ENCODE measurements at regions not wholly inside any gene's neighbourhood (a gene's known extent, or its start where the extent isn't known, plus 50 kb on each side); places are given as distances from the start of the nearest gene placed in this dataset.

DNA sequence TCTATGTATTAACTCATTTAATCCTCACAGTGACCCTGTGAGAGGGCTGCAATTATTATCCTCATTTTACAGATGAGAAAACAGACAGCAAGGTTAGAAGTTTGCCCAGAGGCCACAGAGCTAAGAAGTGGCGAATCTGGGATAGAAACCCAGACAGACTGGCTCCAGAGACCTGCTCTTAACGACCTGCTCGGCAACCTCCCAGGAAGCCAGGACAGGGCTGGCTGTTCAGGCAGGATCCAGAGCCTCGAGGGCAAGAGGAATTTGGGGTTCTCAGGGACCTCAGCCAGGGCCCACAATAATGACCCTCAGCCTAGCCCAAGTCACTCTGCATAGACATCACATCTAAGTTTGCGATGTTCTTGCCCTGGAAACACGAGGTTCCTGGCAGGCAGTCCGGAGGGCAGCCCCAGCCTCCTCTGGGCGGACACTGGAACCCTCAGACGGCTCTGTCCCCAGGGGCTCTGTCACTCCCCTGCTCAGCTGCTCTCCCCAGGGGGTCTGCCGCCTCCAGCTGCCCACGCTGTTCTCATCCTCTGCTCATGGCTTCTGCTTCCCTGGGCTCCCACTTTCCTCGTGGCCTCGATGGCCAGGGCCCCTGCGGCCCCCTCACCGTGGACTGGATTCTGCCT is 138.5 kb upstream of the ERCC6L2 start:
- TF ChIP-seq, protein P1, sequence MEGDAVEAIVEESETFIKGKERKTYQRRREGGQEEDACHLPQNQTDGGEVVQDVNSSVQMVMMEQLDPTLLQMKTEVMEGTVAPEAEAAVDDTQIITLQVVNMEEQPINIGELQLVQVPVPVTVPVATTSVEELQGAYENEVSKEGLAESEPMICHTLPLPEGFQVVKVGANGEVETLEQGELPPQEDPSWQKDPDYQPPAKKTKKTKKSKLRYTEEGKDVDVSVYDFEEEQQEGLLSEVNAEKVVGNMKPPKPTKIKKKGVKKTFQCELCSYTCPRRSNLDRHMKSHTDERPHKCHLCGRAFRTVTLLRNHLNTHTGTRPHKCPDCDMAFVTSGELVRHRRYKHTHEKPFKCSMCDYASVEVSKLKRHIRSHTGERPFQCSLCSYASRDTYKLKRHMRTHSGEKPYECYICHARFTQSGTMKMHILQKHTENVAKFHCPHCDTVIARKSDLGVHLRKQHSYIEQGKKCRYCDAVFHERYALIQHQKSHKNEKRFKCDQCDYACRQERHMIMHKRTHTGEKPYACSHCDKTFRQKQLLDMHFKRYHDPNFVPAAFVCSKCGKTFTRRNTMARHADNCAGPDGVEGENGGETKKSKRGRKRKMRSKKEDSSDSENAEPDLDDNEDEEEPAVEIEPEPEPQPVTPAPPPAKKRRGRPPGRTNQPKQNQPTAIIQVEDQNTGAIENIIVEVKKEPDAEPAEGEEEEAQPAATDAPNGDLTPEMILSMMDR (conservative IDR thresholded peaks at IDR 0.05; ENCODE audit: low read depth in 2 of 2): no peak
- TF ChIP-seq POLR2AphosphoS5 (IDR thresholded peaks at IDR 0.05; ENCODE audit: low read depth) (no peak), STAT1 (IDR thresholded peaks at IDR 0.05; ENCODE audit: unreplicated experiment) (no peak), EZH2phosphoT487 (IDR thresholded peaks at IDR 0.05; ENCODE audit: unreplicated experiment) (no peak)
- TF ChIP-seq, protein P2, sequence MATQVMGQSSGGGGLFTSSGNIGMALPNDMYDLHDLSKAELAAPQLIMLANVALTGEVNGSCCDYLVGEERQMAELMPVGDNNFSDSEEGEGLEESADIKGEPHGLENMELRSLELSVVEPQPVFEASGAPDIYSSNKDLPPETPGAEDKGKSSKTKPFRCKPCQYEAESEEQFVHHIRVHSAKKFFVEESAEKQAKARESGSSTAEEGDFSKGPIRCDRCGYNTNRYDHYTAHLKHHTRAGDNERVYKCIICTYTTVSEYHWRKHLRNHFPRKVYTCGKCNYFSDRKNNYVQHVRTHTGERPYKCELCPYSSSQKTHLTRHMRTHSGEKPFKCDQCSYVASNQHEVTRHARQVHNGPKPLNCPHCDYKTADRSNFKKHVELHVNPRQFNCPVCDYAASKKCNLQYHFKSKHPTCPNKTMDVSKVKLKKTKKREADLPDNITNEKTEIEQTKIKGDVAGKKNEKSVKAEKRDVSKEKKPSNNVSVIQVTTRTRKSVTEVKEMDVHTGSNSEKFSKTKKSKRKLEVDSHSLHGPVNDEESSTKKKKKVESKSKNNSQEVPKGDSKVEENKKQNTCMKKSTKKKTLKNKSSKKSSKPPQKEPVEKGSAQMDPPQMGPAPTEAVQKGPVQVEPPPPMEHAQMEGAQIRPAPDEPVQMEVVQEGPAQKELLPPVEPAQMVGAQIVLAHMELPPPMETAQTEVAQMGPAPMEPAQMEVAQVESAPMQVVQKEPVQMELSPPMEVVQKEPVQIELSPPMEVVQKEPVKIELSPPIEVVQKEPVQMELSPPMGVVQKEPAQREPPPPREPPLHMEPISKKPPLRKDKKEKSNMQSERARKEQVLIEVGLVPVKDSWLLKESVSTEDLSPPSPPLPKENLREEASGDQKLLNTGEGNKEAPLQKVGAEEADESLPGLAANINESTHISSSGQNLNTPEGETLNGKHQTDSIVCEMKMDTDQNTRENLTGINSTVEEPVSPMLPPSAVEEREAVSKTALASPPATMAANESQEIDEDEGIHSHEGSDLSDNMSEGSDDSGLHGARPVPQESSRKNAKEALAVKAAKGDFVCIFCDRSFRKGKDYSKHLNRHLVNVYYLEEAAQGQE (IDR thresholded peaks at IDR 0.05; ENCODE audit: unreplicated experiment): no peak

Data from GM23338 (cell line).